ENCODE measurements at regions not wholly inside any gene's neighbourhood (a gene's known extent, or its start where the extent isn't known, plus 50 kb on each side); places are given as distances from the start of the nearest gene placed in this dataset.

GRCh38 chr19:30668521-30669155, 296.5 kb downstream of the ZNF536 start:
- WGBS (ENCODE audit: extremely low coverage, insufficient read length, low lambda C conversion rate) = no CpG with 5 or more reads among the region's 16 CpGs
- no peak overlapping the region for H3K4me2 ChIP-seq (ENCODE audit: insufficient read depth, insufficient read length, low read length)

More at GRCh38 chr19:30668521-30669155, 296.5 kb downstream of the ZNF536 start:
- no peak overlapping the region for H3T11ph ChIP-seq (ENCODE audit: low read length)
- no peaks in the 10 kb centered on the region for H3K23me2 ChIP-seq (ENCODE audit: insufficient read length, low read depth, low read length, poor library complexity, severe bottlenecking)
- H2BK12ac ChIP-seq (ENCODE audit: insufficient read length, low read depth, low read length) = no peak overlapping the region
- H3K14ac ChIP-seq (ENCODE audit: insufficient read depth, low read length) = no peak overlapping the region
- H4K5ac ChIP-seq (ENCODE audit: insufficient read length, low read depth, low read length) = no peak overlapping the region
- H4K8ac ChIP-seq (replicated peaks; ENCODE audit: insufficient read length, low read depth, low read length) = no peak overlapping the region
- H3K4ac ChIP-seq (ENCODE audit: low read depth, low read length) = no peak overlapping the region
- no peak for DNase-seq
- H3K27me3 ChIP-seq (ENCODE audit: insufficient read depth, low read length) = no peaks in the 10 kb centered on the region
- no peaks in the 10 kb centered on the region for H3K9me3 ChIP-seq (ENCODE audit: control insufficient read depth, low read depth, low read length)
- H3K56ac ChIP-seq (ENCODE audit: insufficient read length, low read depth, low read length) = no peak overlapping the region
- Mint-ChIP-seq H3K27me3 (ENCODE audit: low read depth) (peaks cover 8% of the 10 kb centered on the region), H3K4me3 (no peak overlapping the region), H3K4me1 (peaks cover 14 to 21% of the 10 kb centered on the region in 2 experiments), H3K36me3 (ENCODE audit: insufficient read depth in 1 of 3, low read depth in 3 of 3) (no peaks in the 10 kb centered on the region), H3K27ac (no peak overlapping the region), H3K9me3 (no peaks in the 10 kb centered on the region; a peak in 1 of 5 replicates)
- H2BK20ac ChIP-seq (ENCODE audit: low read depth, low read length, poor library complexity, severe bottlenecking) = no peak overlapping the region
- H2BK5ac ChIP-seq (ENCODE audit: insufficient read length, low read length) = no peak overlapping the region
- no peak overlapping the region for H3K18ac ChIP-seq (ENCODE audit: insufficient read length, low read depth, low read length)
- no peak overlapping the region for H2BK120ac ChIP-seq (ENCODE audit: low read depth, low read length, poor library complexity, severe bottlenecking)
- H3K23ac ChIP-seq (ENCODE audit: insufficient read length, low read depth, low read length) = no peak overlapping the region
- H2AFZ ChIP-seq (ENCODE audit: low read length) = no peak overlapping the region
- no peaks in the 10 kb centered on the region for H3K79me1 ChIP-seq (ENCODE audit: insufficient read depth, low read depth, low read length, poor library complexity, severe bottlenecking)
- no peaks in the 10 kb centered on the region; the same call in 1 of the 2 replicates for H3K4me1 ChIP-seq (ENCODE audit: insufficient read depth, low read length)
- H3K27ac ChIP-seq (ENCODE audit: insufficient read length, low read depth, low read length) = no peak overlapping the region
- H2BK15ac ChIP-seq (ENCODE audit: low read depth, low read length) = no peak overlapping the region
- no peaks in the 10 kb centered on the region for H4K20me1 ChIP-seq (ENCODE audit: control insufficient read depth, insufficient read depth, insufficient read length)
- TF ChIP-seq CTCF (conservative IDR thresholded peaks at IDR 0.05) = no peak
- H3K79me2 ChIP-seq (ENCODE audit: insufficient read depth, low read length) = no peaks in the 10 kb centered on the region
- no peak overlapping the region for H2AK5ac ChIP-seq (ENCODE audit: insufficient read length, low read length)
- no peak overlapping the region for H3K9ac ChIP-seq (ENCODE audit: extremely low read depth, insufficient read length, low read length)
- no peak overlapping the region for H4K91ac ChIP-seq (ENCODE audit: insufficient read length, low read depth, low read length)

All from H9 (cell line).